H9 (cell line): ENCODE measurements at regions not wholly inside any gene's neighbourhood (a gene's known extent, or its start where the extent isn't known, plus 50 kb on each side); places are given as distances from the start of the nearest gene placed in this dataset.

Source experiments
- DNase-seq: peaks from one replicate; pipeline ENCODE4 v3.0.0-alpha.2; 2017
- H2AFZ ChIP-seq: one replicate; pipeline ENCODE4 v1.6.1; 2013; ENCODE audit warnings: mild to moderate bottlenecking, low read length, control low read depth, moderate library complexity
- H2AK5ac ChIP-seq: 2 replicates; pipeline ENCODE4 v1.6.1; 2013; ENCODE audit warnings: low read length, control low read depth, mixed read lengths; ENCODE audit not compliant: insufficient read length
- H2BK120ac ChIP-seq: one replicate; pipeline ENCODE4 v1.6.1; 2013; ENCODE audit warnings: low read depth, mild to moderate bottlenecking, low read length, control low read depth, inconsistent platforms; ENCODE audit not compliant: poor library complexity, severe bottlenecking
- H2BK12ac ChIP-seq: 2 replicates; pipeline ENCODE4 v1.6.1; 2013; ENCODE audit warnings: low read length, control low read depth, mixed read lengths, low read depth; ENCODE audit not compliant: insufficient read length
- H2BK15ac ChIP-seq: 2 replicates; pipeline ENCODE4 v1.6.1; 2013; ENCODE audit warnings: low read depth, low read length, control low read depth
- H2BK20ac ChIP-seq: one replicate; pipeline ENCODE4 v1.6.1; 2013; ENCODE audit warnings: low read depth, mild to moderate bottlenecking, low read length, control low read depth, inconsistent platforms; ENCODE audit not compliant: poor library complexity, severe bottlenecking
- H2BK5ac ChIP-seq: 2 replicates; pipeline ENCODE4 v1.6.1; 2013; ENCODE audit warnings: low read length, control low read depth, mixed read lengths; ENCODE audit not compliant: insufficient read length
- H3K14ac ChIP-seq: 2 replicates; pipeline ENCODE4 v1.6.1; 2013; ENCODE audit warnings: low read length, control low read depth; ENCODE audit not compliant: insufficient read depth
- H3K18ac ChIP-seq: 2 replicates; pipeline ENCODE4 v1.6.1; 2013; ENCODE audit warnings: low read depth, mild to moderate bottlenecking, mixed read lengths, low read length, control low read depth; ENCODE audit not compliant: insufficient read length
- H3K23ac ChIP-seq: 2 replicates; pipeline ENCODE4 v1.6.1; 2013; ENCODE audit warnings: low read length, control low read depth, mixed read lengths, low read depth; ENCODE audit not compliant: insufficient read length
- H3K23me2 ChIP-seq: 2 replicates; pipeline ENCODE4 v1.6.1; 2013; ENCODE audit warnings: low read depth, mild to moderate bottlenecking, mixed read lengths, low read length, control low read depth; ENCODE audit not compliant: insufficient read length, poor library complexity, severe bottlenecking
- H3K27ac ChIP-seq: 2 replicates; pipeline ENCODE4 v1.5.1; 2013; ENCODE audit warnings: low read length, control low read depth, mixed read lengths, low read depth; ENCODE audit not compliant: insufficient read length
- H3K27me3 ChIP-seq: 2 replicates; pipeline ENCODE4 v1.6.1; 2013; ENCODE audit warnings: low read length, control low read depth, inconsistent platforms; ENCODE audit not compliant: insufficient read depth
- H3K4ac ChIP-seq: 2 replicates; pipeline ENCODE4 v1.6.1; 2013; ENCODE audit warnings: low read depth, mild to moderate bottlenecking, control low read depth, inconsistent platforms, low read length, moderate library complexity
- H3K4me1 ChIP-seq: 2 replicates; pipeline ENCODE4 v1.6.1; 2013; ENCODE audit warnings: low read length, control low read depth, inconsistent platforms; ENCODE audit not compliant: insufficient read depth
- H3K4me2 ChIP-seq: 2 replicates; pipeline ENCODE4 v1.6.1; 2013; ENCODE audit warnings: low read length, control low read depth, mixed read lengths; ENCODE audit not compliant: insufficient read length, insufficient read depth
- H3K56ac ChIP-seq: 2 replicates; pipeline ENCODE4 v1.6.1; 2013; ENCODE audit warnings: low read depth, mild to moderate bottlenecking, mixed read lengths, low read length, control low read depth; ENCODE audit not compliant: insufficient read length
- H3K79me1 ChIP-seq: 2 replicates; pipeline ENCODE4 v1.6.1; 2013; ENCODE audit warnings: low read depth, mild to moderate bottlenecking, moderate library complexity, low read length, control low read depth, inconsistent platforms; ENCODE audit not compliant: insufficient read depth, poor library complexity, severe bottlenecking
- H3K79me2 ChIP-seq: 2 replicates; pipeline ENCODE4 v1.6.1; 2013; ENCODE audit warnings: low read length, control low read depth, inconsistent platforms; ENCODE audit not compliant: insufficient read depth
- H3K9ac ChIP-seq: 2 replicates; pipeline ENCODE4 v1.6.1; 2013; ENCODE audit warnings: low read length, control low read depth, mixed read lengths; ENCODE audit not compliant: insufficient read length; ENCODE audit errors: extremely low read depth
- H3K9me3 ChIP-seq: one replicate; pipeline ENCODE4 v1.6.1; 2013; ENCODE audit warnings: low read depth, low read length, inconsistent platforms; ENCODE audit not compliant: control insufficient read depth
- H3T11ph ChIP-seq: one replicate; pipeline ENCODE4 v1.6.1; 2013; ENCODE audit warnings: mild to moderate bottlenecking, low read length, control low read depth, inconsistent platforms
- H4K20me1 ChIP-seq: one replicate; pipeline ENCODE4 v1.6.1; 2013; ENCODE audit not compliant: control insufficient read depth, insufficient read length, insufficient read depth
- H4K5ac ChIP-seq: 2 replicates; pipeline ENCODE4 v1.6.1; 2013; ENCODE audit warnings: low read depth, mild to moderate bottlenecking, mixed read lengths, low read length, control low read depth; ENCODE audit not compliant: insufficient read length
- H4K8ac ChIP-seq: replicated peaks from 2 replicates; pipeline ENCODE4 v1.6.1; 2013; ENCODE audit warnings: low read length, control low read depth, mixed read lengths, low read depth; ENCODE audit not compliant: insufficient read length
- H4K91ac ChIP-seq: 2 replicates; pipeline ENCODE4 v1.6.1; 2013; ENCODE audit warnings: low read depth, mild to moderate bottlenecking, moderate library complexity, mixed read lengths, low read length, control low read depth; ENCODE audit not compliant: insufficient read length
- H3K27ac Mint-ChIP-seq, 3 experiments: 2 replicates in 2 of 3; 3 replicates in 1 of 3; pipeline ENCODE4 v1.8.0; 2020 to 2021; ENCODE audit warnings: mixed read lengths in 3 of 3, mild to moderate bottlenecking in 1 of 3, moderate library complexity in 1 of 3
- H3K27me3 Mint-ChIP-seq: 2 replicates; pipeline ENCODE4 v1.8.0; 2021; ENCODE audit warnings: low read depth, mild to moderate bottlenecking, moderate library complexity, mixed read lengths
- H3K36me3 Mint-ChIP-seq, 3 experiments: 2 replicates in 2 of 3; 3 replicates in 1 of 3; pipeline ENCODE4 v1.8.0; 2020 to 2021; ENCODE audit warnings: low read depth in 3 of 3, mixed read lengths in 3 of 3; ENCODE audit not compliant: insufficient read depth in 1 of 3
- H3K4me1 Mint-ChIP-seq, 2 experiments: 2 replicates each; pipeline ENCODE4 v1.8.0; 2020; ENCODE audit warnings: mixed read lengths in 2 of 2
- H3K4me3 Mint-ChIP-seq, 2 experiments: 2 replicates in 1 of 2; 3 replicates in 1 of 2; pipeline ENCODE4 v1.8.0; 2020 to 2021; ENCODE audit warnings: mild to moderate bottlenecking in 2 of 2, mixed read lengths in 2 of 2, moderate library complexity in 1 of 2
- H3K9me3 Mint-ChIP-seq, 2 experiments: 2 replicates in 1 of 2; 3 replicates in 1 of 2; pipeline ENCODE4 v1.8.0; 2020; ENCODE audit warnings: mild to moderate bottlenecking in 2 of 2, mixed read lengths in 2 of 2, moderate library complexity in 1 of 2
- CTCF ChIP-seq: fragments of 200-600 bp; sonication (generic); conservative IDR thresholded peaks from 3 replicates; pipeline ENCODE4 v1.8.0; 2021; ENCODE audit warnings: antibody characterized with exemption, mild to moderate bottlenecking
- WGBS: extraction: QIAGEN DNeasy Blood & Tissue Kit; methylation state at CpG from one replicate; pipeline ENCODE4 v1.1.7; 2013; ENCODE audit warnings: missing lambda C conversion rate, low lambda C conversion rate, mixed read lengths; ENCODE audit not compliant: insufficient read length; ENCODE audit errors: extremely low coverage; 5-methylcytosine and 5-hydroxymethylcytosine counted together

GRCh38 chr2:41222593-41222992, 770.7 kb upstream of the SLC8A1 start:
- H3K14ac ChIP-seq = no peak overlapping the region
- H2BK20ac ChIP-seq = no peak overlapping the region
- H2BK15ac ChIP-seq = no peak overlapping the region
- H4K5ac ChIP-seq = no peak overlapping the region
- no peaks in the 10 kb centered on the region for H3K79me2 ChIP-seq
- no peaks in the 10 kb centered on the region for H3K4me1 ChIP-seq
- no peak overlapping the region for H3T11ph ChIP-seq
- no peak overlapping the region for H4K8ac ChIP-seq
- H3K4me3 Mint-ChIP-seq = no peak overlapping the region
- no peak overlapping the region for H2AFZ ChIP-seq
- no peak overlapping the region for H3K27ac ChIP-seq
- WGBS = no CpG with 5 or more reads among the region's 1 CpG
- TF ChIP-seq CTCF = no peak
- H3K27me3 ChIP-seq = no peaks in the 10 kb centered on the region
- no peak overlapping the region for H3K27ac Mint-ChIP-seq
- peaks cover 0 to 4% of the 10 kb centered on the region in 2 experiments; a peak in 1 of 5 replicates for H3K9me3 Mint-ChIP-seq
- peaks cover 4% of the 10 kb centered on the region in 2 experiments; a peak in 3 of 4 replicates for H3K4me1 Mint-ChIP-seq
- H2BK5ac ChIP-seq = no peak overlapping the region
- H3K27me3 Mint-ChIP-seq = no peaks in the 10 kb centered on the region
- no peak overlapping the region for H3K4ac ChIP-seq
- no peak overlapping the region for H4K91ac ChIP-seq
- DNase-seq = peak; percentile 37
- H3K23ac ChIP-seq = no peak overlapping the region
- H2AK5ac ChIP-seq = no peak overlapping the region
- no peaks in the 10 kb centered on the region; a peak in 1 of 7 replicates for H3K36me3 Mint-ChIP-seq
- no peak overlapping the region for H3K56ac ChIP-seq
- H3K4me2 ChIP-seq = no peak overlapping the region
- H3K9ac ChIP-seq = no peak overlapping the region
- no peak overlapping the region for H2BK120ac ChIP-seq
- H4K20me1 ChIP-seq = no peaks in the 10 kb centered on the region
- H3K79me1 ChIP-seq = no peaks in the 10 kb centered on the region
- no peak overlapping the region for H2BK12ac ChIP-seq
- no peak overlapping the region for H3K18ac ChIP-seq
- no peaks in the 10 kb centered on the region for H3K23me2 ChIP-seq
- no peaks in the 10 kb centered on the region for H3K9me3 ChIP-seq
